ENCODE measurements at regions not wholly inside any gene's neighbourhood (a gene's known extent, or its start where the extent isn't known, plus 50 kb on each side); places are given as distances from the start of the nearest gene placed in this dataset.

DNA sequence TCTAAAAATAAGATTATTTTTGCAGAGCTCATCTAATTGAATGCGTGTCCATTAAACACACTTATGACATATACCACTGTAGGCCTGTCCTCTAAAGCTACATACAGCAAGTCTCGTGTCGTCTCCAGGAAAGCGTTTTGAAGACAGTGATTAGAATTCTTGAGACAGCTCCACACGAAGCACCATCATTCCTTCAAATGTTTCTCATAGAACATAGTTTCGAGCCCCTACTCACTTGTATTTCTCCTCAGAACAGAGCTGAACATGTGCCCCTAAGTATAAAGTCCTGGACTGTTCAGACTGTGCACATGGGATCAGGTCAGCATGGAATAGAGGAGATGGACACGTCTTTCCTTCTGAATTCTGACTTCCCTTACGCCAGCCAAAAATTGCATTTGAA lies 64.5 kb upstream of the HMGA2 start:
- TF ChIP-seq, protein P1, sequence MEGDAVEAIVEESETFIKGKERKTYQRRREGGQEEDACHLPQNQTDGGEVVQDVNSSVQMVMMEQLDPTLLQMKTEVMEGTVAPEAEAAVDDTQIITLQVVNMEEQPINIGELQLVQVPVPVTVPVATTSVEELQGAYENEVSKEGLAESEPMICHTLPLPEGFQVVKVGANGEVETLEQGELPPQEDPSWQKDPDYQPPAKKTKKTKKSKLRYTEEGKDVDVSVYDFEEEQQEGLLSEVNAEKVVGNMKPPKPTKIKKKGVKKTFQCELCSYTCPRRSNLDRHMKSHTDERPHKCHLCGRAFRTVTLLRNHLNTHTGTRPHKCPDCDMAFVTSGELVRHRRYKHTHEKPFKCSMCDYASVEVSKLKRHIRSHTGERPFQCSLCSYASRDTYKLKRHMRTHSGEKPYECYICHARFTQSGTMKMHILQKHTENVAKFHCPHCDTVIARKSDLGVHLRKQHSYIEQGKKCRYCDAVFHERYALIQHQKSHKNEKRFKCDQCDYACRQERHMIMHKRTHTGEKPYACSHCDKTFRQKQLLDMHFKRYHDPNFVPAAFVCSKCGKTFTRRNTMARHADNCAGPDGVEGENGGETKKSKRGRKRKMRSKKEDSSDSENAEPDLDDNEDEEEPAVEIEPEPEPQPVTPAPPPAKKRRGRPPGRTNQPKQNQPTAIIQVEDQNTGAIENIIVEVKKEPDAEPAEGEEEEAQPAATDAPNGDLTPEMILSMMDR (conservative IDR thresholded peaks at IDR 0.05; ENCODE audit: low read length), result no peak
- TF ChIP-seq EZH2phosphoT487 (IDR thresholded peaks at IDR 0.05; ENCODE audit: borderline replicate concordance, low read depth, low read length), result no peak

Data from OCI-LY7 (cell line).